Keratinocyte (primary cell): ENCODE measurements at regions not wholly inside any gene's neighbourhood (a gene's known extent, or its start where the extent isn't known, plus 50 kb on each side); places are given as distances from the start of the nearest gene placed in this dataset.

Source experiments
- EZH2 ChIP-seq: IDR thresholded peaks from one replicate; pipeline ENCODE4 v1.6.1; 2012; ENCODE audit warnings: inconsistent platforms, mild to moderate bottlenecking, low read length, moderate library complexity
- TF ChIP-seq, protein P1 (sequence below), 3 experiments: IDR thresholded peaks in 1 of 3; conservative IDR thresholded peaks in 1 of 3; optimal IDR thresholded peaks in 1 of 3; 2 replicates in 2 of 3; 3 replicates in 1 of 3; pipeline versions ENCODE3 to v1.5.1; 2011; ENCODE audit warnings: low read length in 3 of 3, mild to moderate bottlenecking in 3 of 3, moderate library complexity in 2 of 3, control low read depth in 1 of 3, inconsistent platforms in 1 of 3; ENCODE audit not compliant: insufficient read depth in 2 of 3; ENCODE audit errors: extremely low read depth in 1 of 3

GRCh38 chr10:119997429-119997828 lies 104.9 kb downstream of the SEC23IP start:
- no peak for TF ChIP-seq EZH2
- TF ChIP-seq, protein P1, sequence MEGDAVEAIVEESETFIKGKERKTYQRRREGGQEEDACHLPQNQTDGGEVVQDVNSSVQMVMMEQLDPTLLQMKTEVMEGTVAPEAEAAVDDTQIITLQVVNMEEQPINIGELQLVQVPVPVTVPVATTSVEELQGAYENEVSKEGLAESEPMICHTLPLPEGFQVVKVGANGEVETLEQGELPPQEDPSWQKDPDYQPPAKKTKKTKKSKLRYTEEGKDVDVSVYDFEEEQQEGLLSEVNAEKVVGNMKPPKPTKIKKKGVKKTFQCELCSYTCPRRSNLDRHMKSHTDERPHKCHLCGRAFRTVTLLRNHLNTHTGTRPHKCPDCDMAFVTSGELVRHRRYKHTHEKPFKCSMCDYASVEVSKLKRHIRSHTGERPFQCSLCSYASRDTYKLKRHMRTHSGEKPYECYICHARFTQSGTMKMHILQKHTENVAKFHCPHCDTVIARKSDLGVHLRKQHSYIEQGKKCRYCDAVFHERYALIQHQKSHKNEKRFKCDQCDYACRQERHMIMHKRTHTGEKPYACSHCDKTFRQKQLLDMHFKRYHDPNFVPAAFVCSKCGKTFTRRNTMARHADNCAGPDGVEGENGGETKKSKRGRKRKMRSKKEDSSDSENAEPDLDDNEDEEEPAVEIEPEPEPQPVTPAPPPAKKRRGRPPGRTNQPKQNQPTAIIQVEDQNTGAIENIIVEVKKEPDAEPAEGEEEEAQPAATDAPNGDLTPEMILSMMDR (optimal IDR thresholded peaks at IDR 0.05 in 1 of 3, IDR thresholded peaks at IDR 0.05 in 1 of 3, conservative IDR thresholded peaks at IDR 0.05 in 1 of 3; ENCODE audit: extremely low read depth in 1 of 3, insufficient read depth in 2 of 3, low read length in 3 of 3): no peak
